H1 (cell line): ENCODE measurements at regions not wholly inside any gene's neighbourhood (a gene's known extent, or its start where the extent isn't known, plus 50 kb on each side); places are given as distances from the start of the nearest gene placed in this dataset.

Source experiments
- ASH2L ChIP-seq: fragments of 200-600, 300-600 bp; sonication (generic); IDR thresholded peaks from one replicate; pipeline ENCODE4 v1.7.1; 2017; ENCODE audit warnings: low read length
- BRCA1 ChIP-seq: IDR thresholded peaks from 2 replicates; pipeline ENCODE4 v1.6.1; 2012; ENCODE audit warnings: low read depth, low read length, improper control_type of control experiment
- EP300 ChIP-seq, 2 experiments: IDR thresholded peaks; 1 replicate in 1 of 2; 2 replicates in 1 of 2; pipeline ENCODE4 v1.6.1; 2011 to 2012; ENCODE audit warnings: low read depth in 2 of 2, low read length in 2 of 2, mild to moderate bottlenecking in 2 of 2, borderline replicate concordance in 1 of 2, inconsistent platforms in 1 of 2, moderate library complexity in 1 of 2
- EZH2 ChIP-seq: fragments of 200-600 bp; sonication (generic); IDR thresholded peaks from 2 replicates; pipeline ENCODE4 v1.7.1; 2012; ENCODE audit warnings: low read depth, mild to moderate bottlenecking, moderate library complexity, low read length, inconsistent platforms; ENCODE audit not compliant: severe bottlenecking
- GTF2F1 ChIP-seq: IDR thresholded peaks from 2 replicates; pipeline ENCODE4 v1.6.1; 2012; ENCODE audit warnings: low read depth, low read length, improper control_type of control experiment, borderline replicate concordance
- POLR2A ChIP-seq, 2 experiments: IDR thresholded peaks; 1 replicate in 1 of 2; 2 replicates in 1 of 2; pipeline ENCODE4 v1.6.1; 2011; ENCODE audit warnings: low read depth in 2 of 2, low read length in 2 of 2, mild to moderate bottlenecking in 2 of 2; ENCODE audit errors: control extremely low read depth in 1 of 2
- POLR2AphosphoS5 ChIP-seq: IDR thresholded peaks from 2 replicates; pipeline ENCODE4 v1.6.1; 2011; ENCODE audit warnings: low read depth, low read length
- POU5F1 ChIP-seq: IDR thresholded peaks from 2 replicates; pipeline ENCODE4 v1.6.1; 2011; ENCODE audit warnings: low read depth, mild to moderate bottlenecking, low read length, moderate library complexity
- RBBP5 ChIP-seq: IDR thresholded peaks from 2 replicates; pipeline ENCODE4 v1.7.1; 2012; ENCODE audit warnings: low read depth, mild to moderate bottlenecking, inconsistent platforms, low read length, moderate library complexity, borderline replicate concordance
- SIN3A ChIP-seq, 2 experiments: IDR thresholded peaks in 1 of 2; conservative IDR thresholded peaks in 1 of 2; 2 replicates each; pipeline ENCODE4 v1.6.1; 2011 to 2012; ENCODE audit warnings: low read length in 2 of 2, improper control_type of control experiment in 1 of 2, low read depth in 1 of 2, mild to moderate bottlenecking in 1 of 2
- TAF1 ChIP-seq: IDR thresholded peaks from 2 replicates; pipeline ENCODE4 v1.6.1; 2011; ENCODE audit warnings: mild to moderate bottlenecking, low read depth, low read length
- TEAD4 ChIP-seq: IDR thresholded peaks from 2 replicates; pipeline ENCODE4 v1.6.1; 2012; ENCODE audit warnings: low read depth, low read length, inconsistent platforms, mixed read lengths
- YY1 ChIP-seq: IDR thresholded peaks from 2 replicates; pipeline ENCODE4 v1.6.1; 2011; ENCODE audit warnings: low read depth, mild to moderate bottlenecking, low read length
- TF ChIP-seq, protein P1 (sequence below), 3 experiments: IDR thresholded peaks; 1 replicate in 2 of 3; 2 replicates in 1 of 3; pipeline versions ENCODE4 v1.5.1 to v1.6.1; 2011; ENCODE audit warnings: low read length in 3 of 3, mild to moderate bottlenecking in 3 of 3, inconsistent platforms in 2 of 3, low read depth in 1 of 3, moderate library complexity in 1 of 3; ENCODE audit not compliant: insufficient read depth in 1 of 3; ENCODE audit errors: control extremely low read depth in 1 of 3

GRCh38 chr4:79652738-79653137 is 244.7 kb upstream of the GK2 start:
- TF ChIP-seq, protein P1, sequence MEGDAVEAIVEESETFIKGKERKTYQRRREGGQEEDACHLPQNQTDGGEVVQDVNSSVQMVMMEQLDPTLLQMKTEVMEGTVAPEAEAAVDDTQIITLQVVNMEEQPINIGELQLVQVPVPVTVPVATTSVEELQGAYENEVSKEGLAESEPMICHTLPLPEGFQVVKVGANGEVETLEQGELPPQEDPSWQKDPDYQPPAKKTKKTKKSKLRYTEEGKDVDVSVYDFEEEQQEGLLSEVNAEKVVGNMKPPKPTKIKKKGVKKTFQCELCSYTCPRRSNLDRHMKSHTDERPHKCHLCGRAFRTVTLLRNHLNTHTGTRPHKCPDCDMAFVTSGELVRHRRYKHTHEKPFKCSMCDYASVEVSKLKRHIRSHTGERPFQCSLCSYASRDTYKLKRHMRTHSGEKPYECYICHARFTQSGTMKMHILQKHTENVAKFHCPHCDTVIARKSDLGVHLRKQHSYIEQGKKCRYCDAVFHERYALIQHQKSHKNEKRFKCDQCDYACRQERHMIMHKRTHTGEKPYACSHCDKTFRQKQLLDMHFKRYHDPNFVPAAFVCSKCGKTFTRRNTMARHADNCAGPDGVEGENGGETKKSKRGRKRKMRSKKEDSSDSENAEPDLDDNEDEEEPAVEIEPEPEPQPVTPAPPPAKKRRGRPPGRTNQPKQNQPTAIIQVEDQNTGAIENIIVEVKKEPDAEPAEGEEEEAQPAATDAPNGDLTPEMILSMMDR (IDR thresholded peaks at IDR 0.05; ENCODE audit: control extremely low read depth in 1 of 3, insufficient read depth in 1 of 3, low read depth in 1 of 3, low read length in 3 of 3): no peak
- TF ChIP-seq SIN3A (conservative IDR thresholded peaks at IDR 0.05 in 1 of 2, IDR thresholded peaks at IDR 0.05 in 1 of 2; ENCODE audit: low read depth in 1 of 2, low read length in 2 of 2) (no peak), TAF1 (no peak), RBBP5 (no peak), EZH2 (no peak), BRCA1 (no peak), POLR2A (IDR thresholded peaks at IDR 0.05; ENCODE audit: control extremely low read depth in 1 of 2, low read depth in 2 of 2, low read length in 2 of 2) (no peak), EP300 (IDR thresholded peaks at IDR 0.05; ENCODE audit: borderline replicate concordance in 1 of 2, low read depth in 2 of 2, low read length in 2 of 2) (no peak), POLR2AphosphoS5 (no peak), ASH2L (no peak), YY1 (no peak), GTF2F1 (no peak), TEAD4 (no peak), POU5F1 (no peak)
